A673 (cell line): ENCODE measurements at regions not wholly inside any gene's neighbourhood (a gene's known extent, or its start where the extent isn't known, plus 50 kb on each side); places are given as distances from the start of the nearest gene placed in this dataset.

Experiments
- BruUV-seq: library from RNA; stranded (reverse); fragments of 400-500 nt; replicated peaks from 2 replicates; lab custom pipeline; 2021; lab: Mats Ljungman, UMichigan
- CTCF ChIA-PET: fragments of 300-600 bp; sonication (Branson Sonifier 250); formaldehyde crosslinking; loops from one replicate; lab custom pipeline; 2022; ENCODE audit warnings: antibody characterized with exemption; lab: Charles Lee
- POLR2A ChIA-PET: fragments of 300-600 bp; sonication (Branson Sonifier 250); formaldehyde crosslinking; loops from one replicate; lab custom pipeline; 2022; ENCODE audit warnings: antibody characterized with exemption; ENCODE audit not compliant: low non-redundant PET; lab: Charles Lee
- DNase-seq: peaks from one replicate; pipeline ENCODE4 v3.0.0-alpha.2; 2015; ENCODE audit warnings: low spot score
- H3K27ac ChIP-seq: fragments of 200-600 bp; sonication (generic); 2 replicates; pipeline ENCODE4 v1.5.1; 2016; ENCODE audit warnings: mixed run types, low read depth, mild to moderate bottlenecking, mixed read lengths, antibody characterized with exemption, low read length; ENCODE audit not compliant: poor library complexity, severe bottlenecking
- H3K27me3 ChIP-seq: fragments of 200-600 bp; sonication (generic); replicated peaks from 2 replicates; pipeline ENCODE4 v1.6.1; 2017; ENCODE audit warnings: mixed run types, low read depth, mild to moderate bottlenecking, mixed read lengths, antibody characterized with exemption, low read length; ENCODE audit not compliant: insufficient read depth, poor library complexity
- H3K36me3 ChIP-seq: fragments of 200-600 bp; sonication (generic); 2 replicates; pipeline ENCODE4 v1.6.1; 2016; ENCODE audit warnings: mixed run types, mild to moderate bottlenecking, mixed read lengths, antibody characterized with exemption, low read length; ENCODE audit not compliant: insufficient read depth, poor library complexity, severe bottlenecking
- H3K4me1 ChIP-seq: fragments of 200-600 bp; sonication (generic); 2 replicates; pipeline ENCODE4 v1.6.1; 2017; ENCODE audit warnings: mixed run types, mild to moderate bottlenecking, mixed read lengths, antibody characterized with exemption, low read length; ENCODE audit not compliant: insufficient read depth, poor library complexity, severe bottlenecking
- H3K4me3 ChIP-seq: fragments of 200-600 bp; sonication (generic); 2 replicates; pipeline ENCODE4 v1.5.1; 2016; ENCODE audit warnings: low read depth, mixed run types, mild to moderate bottlenecking, mixed read lengths, low read length; ENCODE audit not compliant: poor library complexity, severe bottlenecking
- H3K9me3 ChIP-seq: fragments of 200-600 bp; sonication (generic); 2 replicates; pipeline ENCODE4 v1.6.1; 2016; ENCODE audit warnings: mixed run types, low read depth, mild to moderate bottlenecking, mixed read lengths, antibody characterized with exemption, low read length; ENCODE audit not compliant: poor library complexity, severe bottlenecking
- CTCF ChIP-seq: fragments of 300-800, 200-600 bp; sonication (generic); conservative IDR thresholded peaks from 2 replicates; pipeline ENCODE4 v1.5.1; 2017; ENCODE audit warnings: low read depth, mild to moderate bottlenecking, antibody characterized with exemption, low read length, moderate library complexity, mixed read lengths
- EZH2 ChIP-seq: fragments of 200-600 bp; sonication (generic); IDR thresholded peaks from 2 replicates; pipeline ENCODE4 v1.6.1; 2017; ENCODE audit warnings: borderline replicate concordance, low read depth, mild to moderate bottlenecking, mixed read lengths, antibody characterized with exemption, low read length; ENCODE audit not compliant: poor library complexity, severe bottlenecking
- intact Hi-C: fragments of 100-400 bp; cut with micrococcal nuclease; formaldehyde crosslinking; loops from one replicate; pipeline ENCODE4 v1.10.0; 2022; ENCODE audit not compliant: unreplicated experiment

DNA sequence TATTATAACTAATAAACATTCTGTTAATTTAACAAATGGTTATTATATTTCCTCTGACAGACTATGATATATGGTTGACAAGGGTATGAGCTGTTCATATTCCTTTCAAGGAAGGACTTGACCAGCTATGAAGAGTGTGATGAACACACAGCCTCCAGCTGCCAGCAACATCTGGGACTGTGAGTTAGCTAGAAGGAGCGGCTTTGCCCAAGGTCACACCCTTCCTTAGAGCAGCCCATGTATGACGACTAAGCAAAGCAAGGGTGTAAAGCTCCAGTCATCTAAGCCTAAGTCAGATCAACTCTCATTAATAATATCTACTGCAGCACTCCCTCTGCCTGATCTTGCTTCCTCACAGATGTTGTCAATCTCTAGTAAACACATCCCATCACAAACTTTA, 355.4 kb downstream of the PLPP3 start:
- intact Hi-C loops, result no loop called here
- no TSS peak for BruUV-seq
- Histone ChIP-seq H3K36me3 (no peaks in the 10 kb centered on the region), H3K4me3 (no peak overlapping the region), H3K27me3 (no peaks in the 10 kb centered on the region), H3K4me1 (no peaks in the 10 kb centered on the region), H3K9me3 (no peaks in the 10 kb centered on the region), H3K27ac (no peak overlapping the region)
- CTCF ChIA-PET, result no interaction called here
- no peak for TF ChIP-seq CTCF
- no peak for TF ChIP-seq EZH2
- POLR2A ChIA-PET, result no interaction called here
- DNase-seq, result no peak

DNA sequence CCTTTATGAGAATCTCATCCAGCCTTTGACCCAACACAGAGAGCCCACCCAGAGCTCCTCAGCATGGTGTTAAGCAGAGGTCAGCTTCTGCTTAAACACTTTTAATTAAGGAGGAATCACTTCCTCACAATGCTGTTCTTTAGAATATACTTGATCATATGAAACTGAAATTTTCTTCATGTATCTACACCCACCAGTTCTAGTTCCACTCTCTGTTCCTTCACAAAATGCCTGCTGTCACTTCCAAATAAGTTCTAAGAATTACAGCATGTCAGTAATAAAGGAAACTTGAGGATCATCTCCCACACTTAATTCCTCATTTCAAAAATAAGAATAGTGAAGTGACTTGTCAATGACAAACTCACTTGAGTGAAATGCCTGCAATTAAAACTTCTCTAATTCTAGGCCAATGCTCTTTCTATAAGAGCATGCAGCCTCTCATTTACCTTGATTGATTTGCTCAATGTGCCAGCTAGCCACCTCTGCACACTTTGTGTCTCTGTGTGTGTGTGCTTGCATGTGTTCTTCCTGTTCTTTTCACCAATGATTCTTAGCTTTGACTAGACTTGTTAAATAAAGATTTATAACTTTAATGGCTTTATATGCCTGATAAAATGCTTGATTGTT, 356.3 kb downstream of the PLPP3 start:
- no peaks in the 10 kb centered on the region for H3K9me3 ChIP-seq
- no peak overlapping the region for H3K4me3 ChIP-seq
- TF ChIP-seq EZH2 (no peak), CTCF (no peak)
- ChIA-PET CTCF (no interaction called here), POLR2A (no interaction called here)
- intact Hi-C loops, result no loop called here
- H3K27ac ChIP-seq, result no peak overlapping the region
- no TSS peak for BruUV-seq
- no peaks in the 10 kb centered on the region for H3K36me3 ChIP-seq
- DNase-seq, result no peak
- H3K4me1 ChIP-seq, result no peaks in the 10 kb centered on the region
- no peaks in the 10 kb centered on the region for H3K27me3 ChIP-seq

GRCh38 chr1:56220021-56220420, 359.3 kb downstream of the PLPP3 start:
- H3K36me3 ChIP-seq, result no peaks in the 10 kb centered on the region
- H3K4me3 ChIP-seq, result no peak overlapping the region
- TF ChIP-seq CTCF, result no peak
- TF ChIP-seq EZH2, result no peak
- no peak for DNase-seq
- H3K4me1 ChIP-seq, result no peaks in the 10 kb centered on the region
- ChIA-PET CTCF (no interaction called here), POLR2A (no interaction called here)
- intact Hi-C loops, result no loop called here
- no peak overlapping the region for H3K27ac ChIP-seq
- H3K27me3 ChIP-seq, result no peaks in the 10 kb centered on the region
- BruUV-seq, result no TSS peak
- no peaks in the 10 kb centered on the region for H3K9me3 ChIP-seq
